Testis (tissue), 2 donors: ENCODE measurements at regions not wholly inside any gene's neighbourhood (a gene's known extent, or its start where the extent isn't known, plus 50 kb on each side); places are given as distances from the start of the nearest gene placed in this dataset.

Experiments
- CTCF ChIP-seq, 3 experiments: fragments of 450-650 bp in 2 of 3; fragments of 200-600 bp in 1 of 3; sonication (generic) in 1 of 3; IDR thresholded peaks; one replicate each; pipeline ENCODE4 v1.5.1; 2016 to 2019; ENCODE audit warnings: antibody characterized with exemption in 3 of 3, mild to moderate bottlenecking in 2 of 3, moderate library complexity in 1 of 3
- POLR2A ChIP-seq: fragments of 450-650 bp; IDR thresholded peaks from one replicate; pipeline ENCODE4 v1.6.1; 2017; ENCODE audit warnings: antibody characterized with exemption, mild to moderate bottlenecking, moderate library complexity

GRCh38 chr7:13593854-13594253 is 395.6 kb downstream of the ETV1 start:
- TF ChIP-seq CTCF (IDR thresholded peaks at IDR 0.05) (no peak), POLR2A (no peak)
